ENCODE measurements at regions not wholly inside any gene's neighbourhood (a gene's known extent, or its start where the extent isn't known, plus 50 kb on each side); places are given as distances from the start of the nearest gene placed in this dataset.

- ChIA-PET POLR2A (no interaction called here), CTCF (interaction anchor here (0.9 to 2.0 kb wide), 3 partner anchors 11 to 247 kb away, joined by 3 to 4 read pairs (median 4); no protein-coding TSS in a partner anchor)
- no peak for TF ChIP-seq KLF10 (tag by site-specific recombination; IDR thresholded peaks at IDR 0.05)
- 0 out of 2 replicates have a peak, but pooled peaks have one; percentile 14 for TF ChIP-seq ZNF335 (tag by site-specific recombination; conservative IDR thresholded peaks at IDR 0.05)
- 0 out of 2 replicates have a peak, but pooled peaks cover 2% of the 10 kb centered on the region for H3K4me1 ChIP-seq (ENCODE audit: control insufficient read depth, insufficient read depth, low read length)
- no peaks in the 10 kb centered on the region for H3K9me3 ChIP-seq (ENCODE audit: control insufficient read depth, insufficient read depth, low read depth, low read length)
- no peak overlapping the region for H3K27ac ChIP-seq (ENCODE audit: extremely low read depth, low read depth, low read length)
- H3K4me3 ChIP-seq (ENCODE audit: low read depth, low read length) = no peak overlapping the region
- H3K36me3 ChIP-seq (ENCODE audit: control insufficient read depth in 2 of 2, insufficient read depth in 1 of 2, low read length in 2 of 2) = no peaks in the 10 kb centered on the region
These were observed 111.4 kb upstream of the FRY start for GRCh38 chr13:31919971-31920726.

GRCh38 chr13:31920727-31921100 is 110.9 kb upstream of the FRY start:
- POLR2A ChIA-PET = no interaction called here
- H3K4me3 ChIP-seq (ENCODE audit: low read depth, low read length) = no peak overlapping the region
- no peaks in the 10 kb centered on the region for H3K9me3 ChIP-seq (ENCODE audit: control insufficient read depth, insufficient read depth, low read depth, low read length)
- H3K4me1 ChIP-seq (ENCODE audit: control insufficient read depth, insufficient read depth, low read length) = 0 out of 2 replicates have a peak, but pooled peaks cover 2% of the 10 kb centered on the region
- H3K27ac ChIP-seq (ENCODE audit: extremely low read depth, low read depth, low read length) = no peak overlapping the region
- no peaks in the 10 kb centered on the region for H3K36me3 ChIP-seq (ENCODE audit: control insufficient read depth in 2 of 2, insufficient read depth in 1 of 2, low read length in 2 of 2)
- TF ChIP-seq ZNF76 (tag by site-specific recombination; IDR thresholded peaks at IDR 0.05; ENCODE audit: borderline replicate concordance, low read depth) = no peak
- TF ChIP-seq ZFP37 (tag by site-specific recombination; IDR thresholded peaks at IDR 0.05) = no peak
- TF ChIP-seq ZNF404 (tag by site-specific recombination; IDR thresholded peaks at IDR 0.05) = no peak
- TF ChIP-seq ZNF624 (tag by site-specific recombination; IDR thresholded peaks at IDR 0.05) = no peak
- no peak for TF ChIP-seq HIC1 (tag by site-specific recombination; IDR thresholded peaks at IDR 0.05)
- no peak for TF ChIP-seq ZNF426 (tag by site-specific recombination; IDR thresholded peaks at IDR 0.05)
- TF ChIP-seq ZSCAN5A (tag by site-specific recombination; IDR thresholded peaks at IDR 0.05) = no peak
- no peak for TF ChIP-seq PRDM6 (tag by site-specific recombination; IDR thresholded peaks at IDR 0.05)
- TF ChIP-seq ZNF677 (tag by site-specific recombination; IDR thresholded peaks at IDR 0.05) = no peak
- no peak for TF ChIP-seq MYNN (tag by site-specific recombination; IDR thresholded peaks at IDR 0.05; ENCODE audit: borderline replicate concordance)
- TF ChIP-seq ZBTB1 (tag by site-specific recombination; IDR thresholded peaks at IDR 0.05) = no peak
- no peak for TF ChIP-seq ZNF175 (tag by site-specific recombination; IDR thresholded peaks at IDR 0.05)
- no peak for TF ChIP-seq PATZ1 (tag by site-specific recombination; IDR thresholded peaks at IDR 0.05)
- TF ChIP-seq ZNF223 (tag by site-specific recombination; IDR thresholded peaks at IDR 0.05) = no peak
- TF ChIP-seq ZNF19 (tag by site-specific recombination; IDR thresholded peaks at IDR 0.05; ENCODE audit: low read depth) = no peak
- no peak for TF ChIP-seq ZNF792 (tag by site-specific recombination; IDR thresholded peaks at IDR 0.05)
- TF ChIP-seq ZNF423 (tag by site-specific recombination; IDR thresholded peaks at IDR 0.05) = no peak
- TF ChIP-seq ZNF114 (tag by site-specific recombination; IDR thresholded peaks at IDR 0.05) = no peak
- no peak for TF ChIP-seq ZNF366 (tag by site-specific recombination; conservative IDR thresholded peaks at IDR 0.05)
- CTCF ChIA-PET = interaction anchor here (0.9 kb wide), 1 partner anchor 11 kb away, joined by 4 read pairs; no protein-coding TSS in a partner anchor
